ENCODE measurements at regions not wholly inside any gene's neighbourhood (a gene's known extent, or its start where the extent isn't known, plus 50 kb on each side); places are given as distances from the start of the nearest gene placed in this dataset.

GRCh38 chr4:54902271-54902670 is 223.1 kb downstream of the KDR start:
- H3K9ac ChIP-seq (ENCODE audit: low read length) = no peak overlapping the region
- H3K36me3 ChIP-seq (ENCODE audit: low read length) = no peaks in the 10 kb centered on the region
- H3K27me3 ChIP-seq (ENCODE audit: low read length) = no peaks in the 10 kb centered on the region
- no peak overlapping the region for H2AFZ ChIP-seq (ENCODE audit: low read depth, low read length, severe bottlenecking)
- no peaks in the 10 kb centered on the region for H4K20me1 ChIP-seq (ENCODE audit: low read depth, low read length)
- no peaks in the 10 kb centered on the region for H3K9me2 ChIP-seq (replicated peaks; ENCODE audit: insufficient read depth, low read length)
- H3K4me3 ChIP-seq (ENCODE audit: insufficient read depth, low read length, poor library complexity, severe bottlenecking) = no peak overlapping the region
- no peak overlapping the region for H3K27ac ChIP-seq (ENCODE audit: low read depth, low read length)
- no peaks in the 10 kb centered on the region for H3K9me3 ChIP-seq (ENCODE audit: insufficient read depth, low read length)
- TF ChIP-seq EZH2phosphoT487 (conservative IDR thresholded peaks at IDR 0.05; ENCODE audit: low read length) (no peak), CTCF (IDR thresholded peaks at IDR 0.05; ENCODE audit: insufficient read depth, low read length, poor library complexity, severe bottlenecking) (no peak)
- H3K79me2 ChIP-seq (ENCODE audit: insufficient read depth, low read length) = no peaks in the 10 kb centered on the region
- H3K4me2 ChIP-seq (ENCODE audit: low read depth, low read length, poor library complexity, severe bottlenecking) = no peak overlapping the region
- H3F3A ChIP-seq (ENCODE audit: insufficient read depth) = no peaks in the 10 kb centered on the region

DNA sequence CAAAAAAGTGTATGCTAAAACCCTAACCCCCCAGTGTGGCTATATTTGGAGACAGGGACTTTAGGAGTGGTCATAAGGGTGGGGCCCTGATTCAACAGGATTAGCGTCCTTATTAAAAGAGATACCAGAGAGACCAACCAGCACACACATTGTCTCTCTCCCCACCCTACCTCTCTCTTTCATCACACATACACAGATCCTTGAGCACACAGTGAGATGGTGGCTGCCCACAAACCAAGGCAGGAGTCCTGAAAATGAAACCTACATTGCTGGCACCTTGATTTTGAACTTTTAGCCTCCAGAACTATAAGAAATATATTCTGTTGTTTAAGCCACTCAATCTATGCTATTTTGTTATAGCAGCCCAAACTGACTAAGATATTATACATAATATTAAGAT is 224.2 kb downstream of the KDR start:
- H2AFZ ChIP-seq (ENCODE audit: low read depth, low read length, severe bottlenecking) = no peak overlapping the region
- H3K27ac ChIP-seq (ENCODE audit: low read depth, low read length) = no peak overlapping the region
- TF ChIP-seq EZH2phosphoT487 (conservative IDR thresholded peaks at IDR 0.05; ENCODE audit: low read length) (no peak), CTCF (IDR thresholded peaks at IDR 0.05; ENCODE audit: insufficient read depth, low read length, poor library complexity, severe bottlenecking) (no peak)
- no peaks in the 10 kb centered on the region for H3K36me3 ChIP-seq (ENCODE audit: low read length)
- H3K4me2 ChIP-seq (ENCODE audit: low read depth, low read length, poor library complexity, severe bottlenecking) = no peak overlapping the region
- H3K79me2 ChIP-seq (ENCODE audit: insufficient read depth, low read length) = no peaks in the 10 kb centered on the region
- no peaks in the 10 kb centered on the region for H3K27me3 ChIP-seq (ENCODE audit: low read length)
- no peaks in the 10 kb centered on the region for H3K9me2 ChIP-seq (replicated peaks; ENCODE audit: insufficient read depth, low read length)
- no peaks in the 10 kb centered on the region for H3F3A ChIP-seq (ENCODE audit: insufficient read depth)
- no peaks in the 10 kb centered on the region for H3K9me3 ChIP-seq (ENCODE audit: insufficient read depth, low read length)
- no peaks in the 10 kb centered on the region for H4K20me1 ChIP-seq (ENCODE audit: low read depth, low read length)
- H3K4me3 ChIP-seq (ENCODE audit: insufficient read depth, low read length, poor library complexity, severe bottlenecking) = no peak overlapping the region
- no peak overlapping the region for H3K9ac ChIP-seq (ENCODE audit: low read length)

- H3K27me3 ChIP-seq (ENCODE audit: low read length) = no peaks in the 10 kb centered on the region
- no peaks in the 10 kb centered on the region for H3K36me3 ChIP-seq (ENCODE audit: low read length)
- H3K9me3 ChIP-seq (ENCODE audit: insufficient read depth, low read length) = no peaks in the 10 kb centered on the region
- no peaks in the 10 kb centered on the region for H3K9me2 ChIP-seq (replicated peaks; ENCODE audit: insufficient read depth, low read length)
- H3K79me2 ChIP-seq (ENCODE audit: insufficient read depth, low read length) = no peaks in the 10 kb centered on the region
- no peaks in the 10 kb centered on the region for H4K20me1 ChIP-seq (ENCODE audit: low read depth, low read length)
- H3K9ac ChIP-seq (ENCODE audit: low read length) = no peak overlapping the region
- H3K27ac ChIP-seq (ENCODE audit: low read depth, low read length) = no peak overlapping the region
- H3K4me3 ChIP-seq (ENCODE audit: insufficient read depth, low read length, poor library complexity, severe bottlenecking) = no peak overlapping the region
- no peaks in the 10 kb centered on the region for H3F3A ChIP-seq (ENCODE audit: insufficient read depth)
- H3K4me2 ChIP-seq (ENCODE audit: low read depth, low read length, poor library complexity, severe bottlenecking) = no peak overlapping the region
- no peak overlapping the region for H2AFZ ChIP-seq (ENCODE audit: low read depth, low read length, severe bottlenecking)
- TF ChIP-seq EZH2phosphoT487 (conservative IDR thresholded peaks at IDR 0.05; ENCODE audit: low read length) (no peak), CTCF (IDR thresholded peaks at IDR 0.05; ENCODE audit: insufficient read depth, low read length, poor library complexity, severe bottlenecking) (no peak)
Measured at GRCh38 chr4:54898656-54899340, 226.6 kb downstream of the KDR start.

All from SU-DHL-6 (cell line).